PC-3 (cell line): ENCODE measurements at regions not wholly inside any gene's neighbourhood (a gene's known extent, or its start where the extent isn't known, plus 50 kb on each side); places are given as distances from the start of the nearest gene placed in this dataset.

Source experiments
- ATAC-seq: fragments of 200-7000 bp; cut with Tn5 transposase; 2 replicates; pipeline ENCODE4 v1.9.1; 2020; ENCODE audit warnings: mild to moderate bottlenecking, moderate library complexity
- BruUV-seq: library from RNA; stranded (reverse); fragments of 400-500 nt; replicated peaks from 2 replicates; lab custom pipeline; 2021; lab: Mats Ljungman, UMichigan
- CTCF ChIA-PET: fragments of 300-600 bp; sonication (Branson Sonifier 250); formaldehyde crosslinking; loops from one replicate; lab custom pipeline; 2022; ENCODE audit warnings: antibody characterized with exemption; lab: Charles Lee
- POLR2A ChIA-PET: fragments of 300-600 bp; sonication (Branson Sonifier 250); formaldehyde crosslinking; loops from one replicate; lab custom pipeline; 2022; ENCODE audit warnings: antibody characterized with exemption; ENCODE audit not compliant: unreplicated experiment; lab: Charles Lee
- DNase-seq: peaks from one replicate; pipeline ENCODE4 v3.0.0-alpha.2; 2015
- H2AFZ ChIP-seq: fragments of 300-600 bp; sonication (generic); 2 replicates; pipeline ENCODE4 v1.6.0; 2016; ENCODE audit warnings: antibody characterized with exemption, low read length
- H3F3A ChIP-seq: fragments of 300-600 bp; sonication (generic); one replicate; pipeline ENCODE4 v1.6.0; 2017; ENCODE audit warnings: antibody characterized with exemption, low read length, control low read depth, mild to moderate bottlenecking; ENCODE audit not compliant: unreplicated experiment
- H3K27ac ChIP-seq: fragments of 300-600 bp; sonication (generic); 2 replicates; pipeline ENCODE4 v1.5.1; 2016; ENCODE audit warnings: mild to moderate bottlenecking, low read length
- H3K27me3 ChIP-seq: fragments of 300-600 bp; sonication (generic); 2 replicates; pipeline ENCODE4 v1.6.1; 2016; ENCODE audit warnings: low read length, mixed read lengths
- H3K36me3 ChIP-seq: fragments of 300-600 bp; sonication (generic); 2 replicates; pipeline ENCODE4 v1.6.1; 2016; ENCODE audit warnings: low read depth, mixed run types, low read length, mixed read lengths
- H3K4me1 ChIP-seq: fragments of 300-600 bp; sonication (generic); 2 replicates; pipeline ENCODE4 v1.5.1; 2016; ENCODE audit warnings: low read length; ENCODE audit not compliant: insufficient read depth
- H3K4me2 ChIP-seq: fragments of 300-600 bp; sonication (generic); 2 replicates; pipeline ENCODE4 v1.6.0; 2016; ENCODE audit warnings: low read length
- H3K4me3 ChIP-seq: fragments of 300-600 bp; sonication (generic); 2 replicates; pipeline ENCODE4 v1.5.1; 2016; ENCODE audit warnings: mild to moderate bottlenecking, low read length, mixed read lengths
- H3K79me2 ChIP-seq: fragments of 300-600 bp; sonication (generic); 2 replicates; pipeline ENCODE4 v1.6.1; 2017; ENCODE audit warnings: low read length, mixed read lengths
- H3K9ac ChIP-seq: fragments of 300-600 bp; sonication (generic); 2 replicates; pipeline ENCODE4 v1.6.0; 2016; ENCODE audit warnings: mild to moderate bottlenecking, low read length
- H3K9me2 ChIP-seq: fragments of 300-600 bp; sonication (generic); replicated peaks from 2 replicates; pipeline ENCODE4 v1.6.1; 2016; ENCODE audit warnings: mixed run types, low read length, mixed read lengths
- H3K9me3 ChIP-seq: fragments of 300-600 bp; sonication (generic); 2 replicates; pipeline ENCODE4 v1.6.1; 2016; ENCODE audit warnings: low read length, mixed read lengths
- H4K20me1 ChIP-seq: fragments of 300-600 bp; sonication (generic); 2 replicates; pipeline ENCODE4 v1.6.1; 2016; ENCODE audit warnings: low read length, mixed read lengths
- CTCF ChIP-seq: fragments of 300-600 bp; sonication (generic); conservative IDR thresholded peaks from 2 replicates; pipeline ENCODE4 v1.5.1; 2017; ENCODE audit warnings: antibody characterized with exemption, low read depth, mild to moderate bottlenecking, low read length
- EZH2 ChIP-seq: fragments of 300-600 bp; sonication (generic); IDR thresholded peaks from one replicate; pipeline ENCODE4 v1.6.1; 2017; ENCODE audit warnings: antibody characterized with exemption, mild to moderate bottlenecking, low read length; ENCODE audit not compliant: unreplicated experiment
- EZH2phosphoT487 ChIP-seq: fragments of 300-600 bp; sonication (generic); IDR thresholded peaks from 2 replicates; pipeline ENCODE4 v1.6.1; 2018; ENCODE audit warnings: mild to moderate bottlenecking, antibody characterized with exemption, low read length, borderline replicate concordance
- intact Hi-C: fragments of 100-400 bp; cut with micrococcal nuclease; formaldehyde crosslinking; loops from 2 replicates; pipeline ENCODE4 v1.9.0; 2023

DNA sequence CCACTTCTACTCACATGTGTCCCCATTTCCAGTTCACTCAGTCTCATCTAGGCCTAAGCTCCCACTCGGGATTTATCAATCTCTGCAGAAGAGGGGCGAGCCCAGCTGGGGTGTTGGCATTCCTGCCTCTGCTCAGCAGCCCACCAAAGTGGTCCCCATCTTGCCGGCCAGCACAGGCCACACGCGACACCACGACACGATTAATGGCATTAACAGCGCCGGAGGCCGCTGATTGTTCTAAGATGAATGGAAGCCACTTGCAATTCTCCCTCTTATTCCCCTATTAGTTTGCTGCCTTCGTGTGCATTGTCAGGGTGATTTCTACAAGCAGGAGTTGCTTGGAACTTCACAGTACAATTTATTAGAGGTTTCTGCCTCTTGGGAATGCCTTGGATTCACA is 477.3 kb downstream of the SHQ1 start:
- Histone ChIP-seq H3K9ac (no peak overlapping the region), H3K9me3 (no peaks in the 10 kb centered on the region), H3K79me2 (no peaks in the 10 kb centered on the region), H3K4me3 (no peak overlapping the region), H4K20me1 (no peaks in the 10 kb centered on the region), H3F3A (no peaks in the 10 kb centered on the region), H3K27me3 (no peaks in the 10 kb centered on the region), H2AFZ (no peak overlapping the region), H3K4me2 (no peak overlapping the region), H3K27ac (no peak overlapping the region), H3K36me3 (no peaks in the 10 kb centered on the region), H3K9me2 (no peaks in the 10 kb centered on the region), H3K4me1 (no peaks in the 10 kb centered on the region)
- no TSS peak for BruUV-seq
- intact Hi-C loops, result no loop called here
- TF ChIP-seq EZH2, result no peak
- no peak for TF ChIP-seq CTCF
- no peak for TF ChIP-seq EZH2phosphoT487
- ChIA-PET POLR2A (no interaction called here), CTCF (no interaction called here)
- ATAC-seq (no peak), DNase-seq (no peak)

DNA sequence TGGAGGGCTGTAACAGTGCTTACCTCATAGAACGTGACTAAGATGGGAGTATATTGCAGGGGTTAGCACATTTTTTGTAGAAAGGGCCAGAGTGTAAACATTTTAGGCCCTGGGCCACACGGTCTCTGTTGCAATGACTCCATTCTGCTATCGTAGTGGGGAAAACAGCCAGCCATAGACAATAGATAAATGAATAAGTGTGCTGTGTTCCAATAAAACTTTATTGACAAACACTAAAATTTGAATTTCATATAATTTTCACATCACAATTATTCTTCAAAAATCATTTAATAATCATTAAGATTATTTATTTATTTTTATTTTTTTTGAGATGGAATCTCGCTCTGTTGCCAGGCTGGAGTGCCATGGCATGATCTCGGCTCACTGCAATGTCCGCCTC is 478.6 kb downstream of the SHQ1 start:
- CTCF ChIA-PET, result no interaction called here
- Histone ChIP-seq H3K4me1 (no peaks in the 10 kb centered on the region), H3K9ac (no peak overlapping the region), H2AFZ (no peak overlapping the region), H3K79me2 (no peaks in the 10 kb centered on the region), H3K9me2 (no peaks in the 10 kb centered on the region), H3K27me3 (no peaks in the 10 kb centered on the region), H3K9me3 (no peaks in the 10 kb centered on the region), H3K4me3 (no peak overlapping the region), H3K36me3 (no peaks in the 10 kb centered on the region), H3F3A (no peaks in the 10 kb centered on the region), H4K20me1 (no peaks in the 10 kb centered on the region), H3K27ac (no peak overlapping the region), H3K4me2 (no peak overlapping the region)
- no peak for TF ChIP-seq CTCF
- TF ChIP-seq EZH2phosphoT487, result no peak
- TF ChIP-seq EZH2, result no peak
- POLR2A ChIA-PET, result no interaction called here
- no peak for ATAC-seq
- BruUV-seq, result no TSS peak
- DNase-seq, result no peak
- intact Hi-C loops, result no loop called here

DNA sequence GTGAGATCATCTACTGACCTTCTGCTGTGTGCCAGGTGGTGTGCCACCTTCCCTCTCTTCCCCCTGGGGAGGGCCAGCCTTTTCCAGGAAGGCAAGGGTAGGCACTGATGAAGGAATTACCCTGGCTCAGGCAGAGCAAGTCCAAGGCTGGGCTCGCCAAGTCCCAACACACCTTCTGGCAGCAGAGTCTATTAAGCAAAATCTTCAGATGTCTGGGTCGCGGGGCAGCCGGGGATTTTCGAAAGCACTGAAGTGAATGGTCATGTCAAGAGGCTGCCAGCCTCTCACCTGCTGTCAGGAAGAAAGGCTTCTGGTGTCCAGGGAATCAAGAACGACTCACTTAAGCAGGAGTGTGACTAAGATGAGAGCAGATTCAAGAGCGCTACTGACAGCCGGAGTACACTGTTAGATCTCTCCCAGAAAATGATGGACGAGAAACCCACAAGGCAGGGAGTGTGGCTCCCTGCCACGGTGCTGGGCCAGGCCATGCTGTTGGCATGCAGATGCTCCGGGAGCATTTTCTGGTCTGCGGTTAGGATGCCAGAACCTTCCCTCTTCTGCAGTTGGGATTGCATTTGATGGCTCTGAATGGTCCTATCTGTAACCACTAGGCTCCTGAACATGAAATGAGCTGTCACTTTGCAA is 479.8 kb downstream of the SHQ1 start:
- no peak for DNase-seq
- no peak for TF ChIP-seq EZH2
- no peak for TF ChIP-seq EZH2phosphoT487
- no peak for TF ChIP-seq CTCF
- no peaks in the 10 kb centered on the region for H3K27me3 ChIP-seq
- POLR2A ChIA-PET, result no interaction called here
- H4K20me1 ChIP-seq, result no peaks in the 10 kb centered on the region
- CTCF ChIA-PET, result no interaction called here
- no peaks in the 10 kb centered on the region for H3K79me2 ChIP-seq
- H3F3A ChIP-seq, result no peaks in the 10 kb centered on the region
- no peak overlapping the region for H2AFZ ChIP-seq
- no peak overlapping the region for H3K9ac ChIP-seq
- no peak overlapping the region for H3K4me2 ChIP-seq
- intact Hi-C loops, result no loop called here
- no peak for ATAC-seq
- no peak overlapping the region for H3K27ac ChIP-seq
- no peaks in the 10 kb centered on the region for H3K9me2 ChIP-seq
- no peak overlapping the region for H3K4me3 ChIP-seq
- BruUV-seq, result no TSS peak
- no peaks in the 10 kb centered on the region for H3K4me1 ChIP-seq
- H3K9me3 ChIP-seq, result no peaks in the 10 kb centered on the region
- H3K36me3 ChIP-seq, result no peaks in the 10 kb centered on the region
